Stimulated activated naive CD4-positive, alpha-beta T cell (primary cell): ENCODE measurements at regions not wholly inside any gene's neighbourhood (a gene's known extent, or its start where the extent isn't known, plus 50 kb on each side); places are given as distances from the start of the nearest gene placed in this dataset.
"Not testable (repeated sequence)": the region's sequence is repeated elsewhere in the genome, so short reads cannot be mapped to it uniquely, and the experiment has no call there.

Experiments used
- DNase-seq, 6 experiments: peaks; one replicate each; lab custom pipeline; 2025; lab: John Stamatoyannopoulos, UW

- DNase-seq, result no peak
These were observed 674.3 kb downstream of the IRS1 start for GRCh38 chr2:226125176-226125883.

DNA sequence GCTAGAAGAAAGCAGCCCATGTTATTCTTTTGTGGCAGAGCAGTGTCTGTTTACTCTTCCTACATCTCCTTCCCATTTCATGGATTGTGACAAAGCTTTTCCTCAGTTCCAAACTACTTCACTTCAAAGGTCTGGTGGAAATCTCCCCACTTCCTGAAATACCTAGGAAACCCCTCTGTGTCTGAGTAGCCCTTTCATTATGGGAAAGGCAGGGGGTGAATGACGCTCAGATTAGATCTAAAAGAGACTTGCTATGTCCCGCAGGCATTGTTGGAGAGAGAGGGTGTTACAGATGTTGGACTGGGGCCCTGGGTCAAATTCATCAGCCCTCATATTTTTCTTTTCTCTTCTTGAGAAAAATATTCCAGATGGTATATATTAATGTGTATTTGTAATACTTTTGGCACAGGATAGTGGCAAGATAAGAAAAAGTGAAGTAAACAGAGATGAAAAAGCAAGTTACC is 675.0 kb downstream of the IRS1 start:
- DNase-seq, result no peak

GRCh38 chr2:226123300-226123699 is 676.3 kb downstream of the IRS1 start:
- DNase-seq, result no peak

GRCh38 chr2:226122041-226122440 is 677.6 kb downstream of the IRS1 start:
- no peak for DNase-seq

GRCh38 chr2:226121046-226121738 is 678.4 kb downstream of the IRS1 start:
- DNase-seq, result no peak

DNA sequence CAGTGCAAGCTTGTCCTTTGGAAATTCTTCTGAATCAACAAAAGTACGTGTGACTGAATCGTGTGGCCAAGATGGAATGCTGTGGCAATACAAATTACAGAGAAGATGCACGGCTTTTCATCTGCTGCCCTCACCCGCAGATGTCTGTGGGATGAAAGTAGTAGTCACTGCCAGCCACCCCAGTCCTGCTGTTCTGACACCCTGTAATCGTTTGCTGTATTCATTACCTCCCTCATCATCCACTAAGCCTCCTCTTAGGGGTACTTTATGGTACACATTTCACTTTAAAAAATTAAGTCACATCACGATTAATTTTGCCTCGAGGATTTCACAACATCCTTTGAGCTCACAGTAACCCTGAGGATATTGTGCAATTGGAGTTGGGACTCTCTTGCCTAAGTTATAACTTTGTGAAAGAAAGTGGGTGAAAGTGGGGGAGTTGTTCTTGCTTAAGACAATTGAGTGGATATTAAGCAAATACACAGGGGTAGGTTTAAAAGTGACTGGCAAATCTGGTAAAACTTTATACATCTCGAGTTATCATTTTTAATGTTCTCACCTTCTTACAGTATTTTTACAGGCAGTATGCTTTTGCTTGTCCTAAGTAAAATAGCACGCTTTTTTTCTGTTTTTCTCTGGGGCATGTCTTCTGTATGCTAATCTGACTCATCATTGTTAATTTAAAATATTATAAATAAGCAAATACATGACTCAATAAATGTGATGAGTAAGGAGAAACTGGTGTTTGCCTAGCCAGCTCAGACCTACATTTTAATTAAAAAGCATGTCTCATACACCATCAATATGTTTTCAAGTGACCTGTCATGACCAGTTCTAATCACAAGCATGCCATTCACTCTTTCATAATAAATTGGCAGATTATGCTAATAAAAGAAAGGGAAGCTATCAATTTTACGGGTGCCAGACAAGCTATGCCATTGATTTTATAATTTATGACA is 680.9 kb downstream of the IRS1 start:
- no peak for DNase-seq

DNA sequence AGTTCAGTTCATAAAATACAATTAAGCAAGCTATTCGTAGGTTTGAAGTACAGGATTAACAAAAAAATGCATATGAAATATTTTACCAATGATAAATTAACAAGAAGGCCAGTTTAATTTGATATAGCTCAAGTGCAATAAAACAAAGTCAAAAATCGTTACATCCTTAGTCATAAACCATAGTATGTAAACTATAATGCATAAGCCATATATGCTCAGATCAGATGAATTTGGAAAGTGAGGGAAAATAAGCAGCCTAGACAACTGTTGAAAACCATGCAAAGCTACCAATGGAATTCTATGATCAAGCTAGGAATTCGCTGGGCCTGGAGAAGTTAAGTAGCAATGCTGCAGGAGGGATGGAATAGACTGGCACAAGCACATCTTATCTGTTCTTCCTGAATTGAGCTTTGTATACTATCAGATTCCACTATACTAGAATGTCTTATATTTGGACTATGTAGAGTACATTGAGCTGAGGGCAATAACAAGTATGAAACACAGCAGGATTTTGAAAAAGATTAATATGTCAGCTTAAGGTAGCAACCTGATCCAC is 682.0 kb downstream of the IRS1 start:
- no peak for DNase-seq

DNA sequence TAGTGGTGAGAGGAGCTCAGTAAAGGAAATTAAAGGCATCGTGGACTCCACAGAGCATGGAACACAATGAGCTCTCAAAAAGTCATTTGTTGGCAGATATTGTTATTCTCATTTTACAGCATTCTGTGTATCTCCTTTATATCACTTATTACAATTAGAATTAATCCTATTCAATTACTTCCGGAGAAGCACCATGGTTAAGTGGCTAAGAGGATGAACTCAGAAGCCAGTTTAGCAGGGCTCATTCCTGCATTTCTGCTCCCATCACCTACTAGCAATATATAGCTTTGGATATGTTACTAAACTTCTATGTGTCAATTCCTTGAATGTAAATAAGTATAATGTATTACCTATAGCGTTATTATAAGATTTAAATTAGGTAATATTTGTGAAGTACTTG is 683.3 kb downstream of the IRS1 start:
- DNase-seq, result no peak

DNA sequence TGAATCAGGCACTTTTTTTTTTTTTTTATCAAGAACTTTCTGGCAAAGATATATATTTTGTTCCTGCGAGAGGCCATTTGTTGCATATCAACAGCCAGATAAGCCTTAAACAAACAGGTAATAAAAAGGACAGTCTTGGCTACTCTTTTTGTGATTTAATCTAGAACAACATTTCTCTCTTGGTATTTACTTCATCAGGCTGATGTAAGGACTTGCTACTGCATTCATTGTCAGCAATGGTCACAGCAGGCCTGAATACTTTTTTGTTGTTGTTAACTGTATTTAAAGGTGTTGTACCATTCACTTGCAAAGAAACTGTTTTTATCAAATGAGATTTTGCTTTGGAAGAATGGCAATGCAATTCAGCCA is 683.8 kb downstream of the IRS1 start:
- DNase-seq, result no peak

DNA sequence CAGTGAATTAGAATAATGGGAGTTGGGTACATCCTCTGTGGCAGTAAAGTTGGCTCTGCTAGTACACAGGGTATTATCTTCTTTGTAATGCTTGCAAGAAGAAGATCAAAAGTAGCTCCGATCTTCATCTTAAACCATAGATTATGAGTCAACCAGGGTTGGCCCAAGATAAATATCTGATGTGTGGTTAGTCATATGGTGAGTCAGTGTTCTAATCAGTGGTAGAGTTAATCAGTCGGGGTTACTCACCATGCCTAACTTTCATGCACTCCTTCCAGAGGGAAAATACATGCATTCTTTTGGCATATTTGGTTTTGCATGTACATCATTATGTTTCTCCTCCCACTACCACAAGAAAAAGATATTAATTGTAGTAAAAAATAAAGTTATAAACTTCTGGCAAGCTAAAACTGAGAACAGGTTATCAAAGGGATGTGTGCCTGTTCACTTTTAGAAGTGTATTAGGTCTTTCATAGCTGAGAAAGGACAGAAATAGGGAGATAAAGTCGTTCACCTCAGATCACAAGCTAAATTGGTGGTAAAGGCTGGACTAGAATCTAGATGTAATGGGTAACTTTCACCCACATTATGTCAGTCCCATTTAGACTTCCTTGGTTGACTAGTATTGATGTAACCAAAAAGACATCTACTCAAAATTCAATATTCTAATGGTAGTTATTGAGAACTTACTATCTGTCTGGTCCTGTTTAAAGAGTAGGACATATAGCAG is 684.4 kb downstream of the IRS1 start:
- DNase-seq, result no peak

- DNase-seq, result no peak
These were observed 685.2 kb downstream of the IRS1 start for GRCh38 chr2:226114436-226114835.

DNA sequence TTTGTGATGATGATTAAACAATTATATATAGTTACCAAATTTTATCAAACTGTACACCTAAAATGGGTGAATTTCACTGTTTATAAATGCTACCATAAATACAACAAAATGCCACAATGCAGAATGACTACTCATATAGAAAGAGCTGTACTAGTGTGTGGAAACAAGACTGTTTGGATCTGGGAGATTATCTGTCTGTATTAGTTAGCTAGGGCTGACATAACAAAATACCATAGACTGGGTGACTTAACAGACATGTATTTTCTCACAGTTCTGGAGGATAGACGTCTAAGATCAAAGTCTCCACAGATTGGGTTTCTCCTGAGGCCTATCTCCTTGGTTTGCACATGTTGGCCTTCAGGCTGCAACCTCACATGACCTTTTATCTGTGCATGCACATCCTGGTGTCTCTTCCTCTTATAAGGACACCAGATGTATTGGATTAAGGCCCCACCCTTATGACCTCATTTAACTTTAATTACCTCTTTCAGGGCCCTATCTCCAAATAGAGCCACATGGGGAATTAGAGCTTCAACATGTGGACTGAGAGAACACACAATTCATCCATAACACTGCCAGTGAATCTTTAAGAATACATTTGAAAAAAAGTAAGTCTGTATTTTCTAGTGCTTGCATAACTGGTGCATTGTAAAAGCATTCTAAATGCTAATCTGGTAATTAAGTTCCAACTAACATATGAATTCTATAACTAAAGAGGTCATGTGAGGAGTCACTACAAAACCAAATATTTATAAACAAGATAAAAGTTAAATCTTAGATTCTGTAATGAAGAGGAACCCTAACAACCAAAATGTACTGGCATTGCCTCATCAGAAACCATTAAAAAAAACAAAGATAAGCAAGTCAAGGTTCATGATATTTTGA is 699.6 kb downstream of the NYAP2 start:
- DNase-seq, result no peak

GRCh38 chr2:226095058-226095457 is 695.5 kb downstream of the NYAP2 start:
- DNase-seq, result no peak

DNA sequence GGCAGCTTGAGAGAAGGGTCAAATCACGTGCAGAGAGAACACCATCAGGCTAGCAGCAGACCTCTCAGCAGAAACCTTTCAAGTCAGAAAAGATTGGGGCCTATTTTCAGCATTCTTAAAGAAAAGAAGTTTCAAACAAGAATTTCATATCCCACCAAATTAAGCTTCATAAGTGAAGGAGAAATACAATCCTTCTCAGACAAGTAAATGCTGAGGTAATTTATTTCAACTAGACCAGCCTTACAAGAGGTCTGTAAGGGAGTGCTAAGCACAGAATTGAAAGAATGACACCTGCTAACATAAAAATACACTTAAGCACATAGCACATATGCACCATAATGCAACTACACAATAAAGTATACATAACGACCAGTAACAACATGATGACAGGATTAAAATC is 693.9 kb downstream of the NYAP2 start:
- no peak for DNase-seq

- no peak for DNase-seq
These were observed 688.8 kb downstream of the NYAP2 start for GRCh38 chr2:226088366-226088674.

- no peak for DNase-seq
These were observed 688.2 kb downstream of the NYAP2 start for GRCh38 chr2:226087505-226088365.

- DNase-seq, result no peak
These were observed 687.5 kb downstream of the NYAP2 start for GRCh38 chr2:226087051-226087450.

GRCh38 chr2:226086190-226086589 is 686.7 kb downstream of the NYAP2 start:
- DNase-seq, result no peak

GRCh38 chr2:226085425-226085824 is 685.9 kb downstream of the NYAP2 start:
- not testable (repeated sequence) for DNase-seq

DNA sequence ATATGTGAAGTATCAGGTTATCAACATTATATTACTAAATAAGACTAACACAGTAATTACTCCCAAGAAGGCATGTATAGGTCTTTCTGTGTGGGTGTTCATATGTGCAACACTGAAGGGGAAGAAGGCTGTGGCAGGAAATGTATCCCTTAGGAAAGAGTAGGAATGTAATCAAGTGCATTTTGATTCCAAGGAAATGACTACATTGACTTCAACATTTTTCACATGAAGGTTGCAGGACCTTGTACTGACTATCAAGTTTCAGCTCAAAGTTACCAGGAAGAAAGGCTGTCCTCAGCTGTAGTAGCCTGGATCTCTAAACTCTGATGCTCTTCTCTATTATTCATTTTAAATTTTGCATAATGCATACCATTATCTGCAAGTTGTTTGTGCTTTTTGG is 680.8 kb downstream of the NYAP2 start:
- DNase-seq, result no peak
